NCI-H1417 (cell line): ENCODE measurements at regions not wholly inside any gene's neighbourhood (a gene's known extent, or its start where the extent isn't known, plus 50 kb on each side); places are given as distances from the start of the nearest gene placed in this dataset.
"Not testable (repeated sequence)": the region's sequence is repeated elsewhere in the genome, so short reads cannot be mapped to it uniquely, and the experiment has no call there.

Experiments used
- DNase-seq, 3 experiments: peaks; one replicate each; lab custom pipeline; 2025; lab: John Stamatoyannopoulos, UW

GRCh38 chr10:47711428-47711827, 52.0 kb downstream of the SYT15B start:
- not testable (repeated sequence) for DNase-seq

DNA sequence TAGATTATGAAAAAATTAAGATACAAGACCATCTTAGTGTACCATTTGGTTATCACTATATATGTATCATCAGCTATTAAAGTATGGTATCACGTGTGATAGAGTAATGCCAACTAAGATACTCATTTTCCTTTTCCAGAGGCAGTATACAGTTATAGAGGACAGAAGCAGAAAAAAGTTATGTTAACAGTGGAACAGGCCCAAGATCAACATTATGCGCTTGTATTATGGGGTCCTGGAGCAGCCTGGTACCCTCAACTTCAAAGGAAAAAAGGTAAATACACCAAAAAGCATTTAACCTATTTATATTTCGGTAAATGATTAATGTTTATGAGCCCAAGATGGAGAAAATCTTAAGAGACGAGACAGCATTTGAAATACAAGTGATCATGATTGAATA, 52.9 kb downstream of the SYT15B start:
- not testable (repeated sequence) for DNase-seq

DNA sequence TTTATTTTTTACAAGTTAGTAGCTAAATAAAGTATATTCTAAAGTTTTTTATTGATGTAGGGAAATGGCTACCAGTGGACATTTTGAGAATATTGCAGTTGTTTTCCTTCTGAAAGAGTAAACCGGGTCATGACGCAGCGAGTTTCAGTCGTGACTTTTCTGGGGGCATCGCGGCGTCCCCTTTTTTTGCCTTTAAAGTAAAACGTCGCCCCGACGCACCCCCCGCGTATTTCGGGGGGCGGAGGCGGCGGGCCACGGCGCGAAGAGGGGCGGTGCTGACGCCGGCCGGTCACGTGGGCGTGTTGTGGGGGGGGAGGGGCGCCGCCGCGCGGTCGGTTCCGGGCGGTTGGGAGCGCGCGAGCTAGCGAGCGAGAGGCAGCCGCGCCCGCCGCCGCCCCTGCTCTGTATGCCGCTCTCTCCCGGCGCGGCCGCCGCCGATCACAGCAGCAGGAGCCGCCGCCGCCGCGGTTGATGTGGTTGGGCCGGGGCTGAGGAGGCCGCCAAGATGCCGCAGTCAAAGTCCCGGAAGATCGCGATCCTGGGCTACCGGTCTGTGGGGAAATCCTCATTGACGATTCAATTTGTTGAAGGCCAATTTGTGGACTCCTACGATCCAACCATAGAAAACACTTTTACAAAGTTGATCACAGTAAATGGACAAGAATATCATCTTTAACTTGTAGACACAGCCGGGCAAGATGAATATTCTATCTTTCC, 57.5 kb downstream of the SYT15B start:
- DNase-seq, result peak in 1 of 3 experiments; percentile 12

- not testable (repeated sequence) for DNase-seq
Measured at GRCh38 chr10:47701285-47701684, 62.1 kb downstream of the SYT15B start.

GRCh38 chr10:47699854-47700253, 63.5 kb downstream of the SYT15B start:
- DNase-seq, result not testable (repeated sequence)

DNA sequence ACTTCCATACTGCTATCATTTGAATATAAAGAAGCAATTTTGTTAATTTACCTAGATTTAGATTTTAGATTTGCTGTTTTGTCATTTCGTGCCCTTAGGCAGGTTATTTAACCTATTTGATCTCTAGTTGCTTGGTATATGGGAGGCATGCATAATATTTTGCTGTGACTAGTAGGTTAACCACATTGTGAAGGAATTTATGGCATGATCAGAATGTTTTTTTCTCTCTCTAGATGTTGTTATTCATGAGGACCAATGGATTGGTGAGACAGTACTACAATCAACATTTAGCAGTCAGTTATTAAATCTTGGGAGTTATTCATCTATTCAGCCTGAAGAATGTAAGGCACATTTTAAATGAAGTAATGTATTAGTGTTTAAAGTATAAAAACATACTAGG, 67.2 kb downstream of the SYT15B start:
- DNase-seq, result not testable (repeated sequence)

DNA sequence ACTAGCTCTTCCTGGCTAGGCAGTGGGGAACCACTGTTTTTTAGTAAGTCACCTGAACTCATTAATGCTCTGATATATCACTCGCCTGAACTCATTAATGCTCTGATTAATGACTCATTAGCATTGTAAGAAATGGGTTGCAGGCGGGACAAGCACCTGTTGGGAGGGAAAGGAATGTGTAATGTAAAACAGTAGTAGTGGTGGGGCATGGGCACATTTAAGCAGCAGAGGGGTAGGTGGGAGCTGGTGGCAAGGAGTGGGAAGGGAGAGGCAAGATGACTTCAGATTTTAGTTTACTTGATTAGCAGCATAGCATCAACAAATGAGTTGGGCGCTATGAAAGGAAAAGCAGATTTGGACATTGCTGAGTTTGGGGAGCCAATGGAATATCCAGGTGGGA, 68.2 kb downstream of the SYT15B start:
- DNase-seq, result not testable (repeated sequence)

GRCh38 chr10:47690304-47690703, 73.1 kb downstream of the SYT15B start:
- DNase-seq, result not testable (repeated sequence)

DNA sequence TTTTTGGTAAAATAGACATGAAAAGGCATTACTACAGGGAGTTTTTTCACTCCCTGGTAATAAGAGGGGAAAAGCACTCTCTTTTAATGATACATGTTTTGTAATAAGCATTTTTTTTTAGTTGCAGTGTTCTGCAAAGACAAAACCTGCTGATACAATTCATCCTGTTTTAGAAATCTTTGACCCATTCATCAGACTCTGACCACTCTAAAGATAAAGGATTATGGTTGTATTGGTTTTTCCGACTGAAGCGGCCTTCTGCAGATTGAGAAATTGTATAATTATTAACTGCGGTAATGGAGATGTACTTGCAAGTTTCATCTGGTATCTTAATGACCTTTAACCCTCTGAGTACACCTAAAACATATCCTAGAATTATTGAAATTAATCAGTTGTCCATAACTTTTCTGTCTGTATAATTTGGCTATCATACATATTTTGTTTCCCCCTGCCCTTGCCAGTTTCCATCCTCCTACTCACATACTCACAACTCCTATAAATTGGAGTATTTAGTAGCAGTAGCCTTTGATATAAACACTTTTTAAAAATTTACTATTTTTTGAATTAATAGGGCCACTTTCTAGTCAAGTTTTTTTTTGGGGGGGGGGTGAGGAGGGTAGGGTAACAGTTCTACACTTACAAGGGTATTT, 79.4 kb downstream of the SYT15B start:
- DNase-seq, result not testable (repeated sequence)

- not testable (repeated sequence) for DNase-seq
Measured at GRCh38 chr10:47681638-47681990, 81.8 kb downstream of the SYT15B start.

- DNase-seq, result not testable (repeated sequence)
Measured at GRCh38 chr10:47680848-47681637, 82.3 kb downstream of the SYT15B start.

- not testable (repeated sequence) for DNase-seq
Measured at GRCh38 chr10:47676102-47676501, 87.3 kb downstream of the SYT15B start.

- DNase-seq, result not testable (repeated sequence)
Measured at GRCh38 chr10:47675577-47675976, 87.8 kb downstream of the SYT15B start.

DNA sequence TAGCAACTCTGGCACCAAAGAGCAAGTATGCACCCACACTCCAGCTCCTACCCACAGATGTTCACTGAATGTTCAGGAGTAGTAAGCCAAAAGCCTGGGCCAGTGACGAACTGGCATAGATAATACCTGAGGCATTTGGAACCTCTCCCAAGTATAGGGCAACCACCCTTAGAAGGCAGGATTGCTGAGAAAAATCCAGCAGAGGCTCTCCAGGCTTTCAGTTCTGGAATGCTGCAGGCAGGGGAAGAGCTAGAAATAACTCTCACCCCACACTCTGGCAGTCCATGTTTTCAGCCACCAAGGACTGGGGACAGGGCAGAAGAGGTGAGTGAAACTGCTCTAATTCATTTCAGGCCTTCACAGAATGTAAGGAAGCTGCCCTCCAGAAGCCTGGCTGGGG, 90.3 kb downstream of the SYT15B start:
- not testable (repeated sequence) for DNase-seq

DNA sequence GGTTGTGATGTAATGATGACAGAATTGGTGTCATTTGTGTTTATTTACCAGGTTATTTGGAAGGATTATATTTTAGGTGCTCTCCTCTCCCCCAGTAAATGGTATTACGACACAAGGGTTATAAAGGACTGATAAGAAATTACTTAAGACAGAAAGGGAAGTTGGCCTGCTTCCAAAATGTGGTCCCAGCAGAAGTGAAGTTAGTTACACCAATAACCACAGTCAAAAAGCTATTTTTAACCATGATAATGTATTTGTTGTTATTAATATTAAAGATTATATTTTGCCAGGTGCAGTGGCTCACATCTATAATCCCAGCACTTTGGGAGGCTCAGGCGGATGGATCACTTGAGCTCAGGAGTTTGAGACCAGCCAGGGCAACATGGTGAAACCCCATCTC, 92.5 kb downstream of the SYT15B start:
- not testable (repeated sequence) for DNase-seq

DNA sequence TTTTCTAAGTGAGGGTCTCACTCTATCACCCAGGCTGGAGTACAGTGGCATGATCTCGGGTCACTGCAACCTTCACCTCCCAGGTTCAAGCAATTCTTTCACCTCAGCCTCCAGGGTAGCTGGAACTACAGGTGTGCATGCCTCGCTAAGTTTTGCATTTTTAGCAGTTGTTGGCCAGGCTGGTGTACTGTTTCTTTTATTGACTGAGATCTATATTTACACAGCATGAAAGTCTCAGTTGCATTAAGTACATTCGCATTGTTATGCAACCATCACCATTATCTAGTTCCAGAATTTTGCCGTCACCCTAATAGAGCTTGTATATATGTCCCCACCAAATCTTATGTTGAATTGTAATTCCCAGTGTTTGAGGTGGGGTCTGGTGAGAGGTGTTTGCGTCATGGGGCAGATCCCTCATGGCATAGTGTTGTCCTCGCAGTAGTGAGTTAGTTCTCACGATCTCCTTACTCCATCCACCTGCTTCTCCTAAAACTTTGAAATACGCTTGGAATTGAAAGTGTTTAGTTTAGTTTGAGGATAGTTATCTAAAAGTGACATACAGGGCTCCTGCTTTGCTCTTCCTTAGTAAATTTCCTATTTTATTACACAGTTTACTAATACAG, 101.3 kb downstream of the SYT15B start:
- DNase-seq, result not testable (repeated sequence)

GRCh38 chr10:47656732-47657131, 106.7 kb downstream of the SYT15B start:
- DNase-seq, result not testable (repeated sequence)

DNA sequence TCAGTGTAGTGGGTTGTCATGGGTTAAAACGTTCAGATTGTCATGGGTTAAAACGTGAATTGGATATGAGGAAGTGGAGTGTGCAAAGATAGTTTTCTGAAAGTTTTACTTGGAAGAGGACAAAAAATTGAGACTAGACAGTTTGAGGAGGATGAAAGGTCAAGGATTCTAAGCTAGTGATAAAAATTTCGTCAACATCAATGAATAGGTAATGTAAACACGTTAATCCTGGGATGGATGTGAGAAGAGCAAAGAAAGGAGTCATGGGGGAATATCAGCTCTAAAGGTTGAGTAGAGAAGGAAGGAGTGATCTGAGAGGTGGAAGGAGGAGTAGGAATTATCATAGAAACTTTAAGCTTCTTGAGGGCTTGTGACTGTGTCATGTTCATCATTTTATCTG, 109.2 kb downstream of the SYT15B start:
- DNase-seq, result not testable (repeated sequence)

DNA sequence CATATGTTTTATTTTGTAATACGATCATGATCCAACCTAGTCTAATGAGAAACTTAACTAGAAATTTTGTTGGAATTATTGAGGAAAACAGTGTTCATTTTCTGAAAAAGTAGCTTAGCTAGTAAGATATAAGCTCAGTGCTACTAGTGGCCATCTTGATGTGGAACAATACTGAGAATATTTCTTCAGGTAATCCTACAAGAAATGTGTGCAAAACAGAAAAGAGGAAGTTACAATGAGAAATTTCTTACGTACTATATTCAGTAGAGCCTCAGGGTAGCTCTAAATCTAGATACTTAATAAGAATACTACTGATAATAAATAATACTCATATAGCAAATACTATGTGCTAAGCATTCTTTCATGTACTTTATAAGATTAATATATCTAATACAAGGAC, 114.8 kb downstream of the SYT15B start:
- not testable (repeated sequence) for DNase-seq

DNA sequence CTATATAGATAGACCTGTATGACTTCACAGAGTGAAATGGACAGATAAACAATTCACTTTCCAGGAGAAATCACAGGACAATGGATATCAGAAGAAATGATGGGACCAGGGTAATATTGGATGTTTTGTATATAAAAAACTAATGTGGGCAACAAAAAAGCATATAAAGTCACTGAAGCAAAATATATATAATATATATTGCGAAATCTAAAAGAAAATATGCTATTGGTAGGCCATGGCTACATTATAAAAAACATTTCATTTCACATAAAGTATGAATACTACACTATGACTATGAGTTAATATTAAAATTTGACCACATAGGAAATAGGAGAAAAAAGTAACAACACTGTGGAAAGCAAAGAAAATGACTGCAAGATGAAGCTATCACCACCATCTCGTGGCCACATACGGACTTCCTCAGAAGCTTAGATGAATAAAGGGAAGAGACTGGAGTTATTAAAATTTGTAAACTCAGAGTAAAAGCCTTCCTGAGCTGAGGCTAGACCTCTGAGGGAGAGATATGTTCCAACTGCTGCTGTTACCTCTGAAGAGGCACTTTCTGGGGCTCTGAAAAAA, 115.8 kb downstream of the SYT15B start:
- not testable (repeated sequence) for DNase-seq

- not testable (repeated sequence) for DNase-seq
Measured at GRCh38 chr10:47646686-47647273, 116.6 kb downstream of the SYT15B start.
